Bone marrow (tissue), 2 donors: ENCODE measurements at regions not wholly inside any gene's neighbourhood (a gene's known extent, or its start where the extent isn't known, plus 50 kb on each side); places are given as distances from the start of the nearest gene placed in this dataset.

Source experiments
- DNase-seq, 2 donors: peaks; one replicate each; lab custom pipeline; 2025; lab: John Stamatoyannopoulos, UW

DNA sequence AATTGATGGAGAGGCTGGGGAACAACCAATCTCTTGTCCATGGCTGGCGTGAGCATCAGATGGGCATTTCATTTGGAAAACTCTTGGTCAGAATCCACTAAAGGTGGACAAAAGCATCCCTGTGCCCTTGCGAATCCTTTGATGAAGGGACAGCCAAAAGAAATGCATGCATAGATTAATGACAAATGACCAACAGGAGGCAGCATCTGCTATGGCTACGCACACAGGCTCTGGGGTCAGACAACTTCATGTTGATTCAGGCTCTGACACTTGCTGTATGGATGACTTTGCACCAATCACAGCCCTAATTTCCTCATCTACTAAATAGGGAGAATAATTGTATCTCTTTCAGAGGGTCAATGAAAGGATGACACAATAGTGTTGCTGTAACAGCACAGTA is 117.5 kb downstream of the ASCL4 start:
- peak in 1 of 2 donors; percentile 4 for DNase-seq

DNA sequence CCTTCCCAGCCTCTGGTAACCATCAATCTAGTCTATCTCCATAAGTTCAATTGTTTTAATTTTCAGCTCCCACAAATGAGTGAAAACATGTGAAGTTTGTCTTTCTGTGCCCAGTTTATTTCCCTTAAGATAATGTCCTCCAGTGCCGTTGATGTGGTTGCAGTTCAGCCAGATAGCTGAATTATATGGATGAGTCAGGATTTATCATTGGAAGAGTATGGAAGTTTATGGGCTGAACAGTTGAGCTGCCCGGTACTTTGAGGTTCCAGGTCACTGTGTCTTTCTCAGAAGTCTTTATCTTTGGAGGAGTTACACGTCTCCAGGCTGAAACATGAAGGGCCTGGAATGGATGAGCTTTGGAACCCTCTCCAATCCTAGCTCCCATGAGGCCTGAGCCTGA is 120.1 kb downstream of the ASCL4 start:
- DNase-seq = no peak

DNA sequence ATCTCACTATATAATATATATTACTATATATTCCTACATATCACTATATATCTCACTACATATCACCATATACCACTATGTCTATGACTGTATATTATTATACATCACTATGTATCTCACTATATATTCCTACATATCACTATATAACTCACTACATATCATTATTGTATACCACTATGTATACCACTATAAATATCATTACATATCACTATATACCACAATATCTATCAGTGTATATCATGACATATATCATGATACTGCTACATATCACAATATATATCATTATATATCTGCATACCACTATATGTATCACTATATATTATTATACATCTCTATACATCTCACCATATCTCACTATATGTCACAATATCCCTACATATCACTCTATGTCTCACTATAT is 121.5 kb downstream of the ASCL4 start:
- no peak for DNase-seq

DNA sequence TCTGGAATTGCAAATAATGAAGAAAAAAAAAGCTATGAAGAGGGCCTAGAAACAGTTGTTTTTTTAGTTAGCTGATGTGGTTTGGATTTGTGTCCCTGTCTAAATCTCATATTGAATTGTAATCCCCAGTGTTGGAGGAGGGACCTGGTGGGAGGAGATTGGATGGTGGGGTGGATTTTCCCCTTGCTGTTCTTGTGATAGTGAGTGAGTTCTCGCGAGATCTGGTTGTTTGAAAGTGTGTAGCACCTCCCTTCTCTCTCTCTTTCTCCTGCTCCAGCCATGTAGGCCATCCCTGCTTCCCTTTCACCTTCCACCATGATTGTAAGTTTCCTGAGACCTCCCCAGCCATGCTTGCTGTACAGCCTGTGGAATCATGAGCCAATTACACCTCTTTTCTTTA is 126.1 kb downstream of the ASCL4 start:
- DNase-seq = no peak

DNA sequence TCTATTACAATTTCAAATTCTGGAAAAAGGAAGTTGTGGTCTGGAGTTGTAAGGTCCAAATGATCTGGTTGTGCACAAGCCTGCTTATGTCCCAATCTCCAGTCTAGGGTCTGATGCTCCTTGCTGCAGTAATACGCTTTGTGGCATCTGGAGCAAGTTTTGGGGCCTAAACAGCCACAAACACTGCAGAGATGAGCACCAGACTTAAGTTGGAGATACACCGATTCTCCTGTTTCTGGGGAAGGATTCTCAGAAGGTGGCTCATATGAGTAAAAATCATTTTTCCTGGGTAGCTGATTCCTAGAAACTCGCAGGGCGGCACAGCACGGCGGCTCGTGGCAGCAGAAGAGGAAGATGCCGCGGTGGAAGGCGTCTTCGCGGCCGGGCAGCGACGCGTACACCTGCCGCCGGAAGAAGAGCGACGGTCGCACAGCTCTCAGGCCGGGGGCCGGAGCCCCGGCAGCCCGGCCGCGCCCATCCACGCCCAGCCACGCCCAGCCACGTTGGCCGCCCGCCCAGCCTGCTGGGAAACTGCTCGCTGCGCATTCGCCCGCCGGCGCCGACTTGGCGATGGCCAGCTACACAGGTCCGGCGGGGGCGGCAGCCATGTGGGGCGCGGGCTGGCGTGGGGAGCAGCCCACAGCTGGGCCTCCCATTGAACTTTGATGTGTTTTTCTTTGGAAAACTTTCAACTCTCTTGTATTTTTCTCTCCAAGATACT is 129.0 kb downstream of the ASCL4 start:
- no peak for DNase-seq

DNA sequence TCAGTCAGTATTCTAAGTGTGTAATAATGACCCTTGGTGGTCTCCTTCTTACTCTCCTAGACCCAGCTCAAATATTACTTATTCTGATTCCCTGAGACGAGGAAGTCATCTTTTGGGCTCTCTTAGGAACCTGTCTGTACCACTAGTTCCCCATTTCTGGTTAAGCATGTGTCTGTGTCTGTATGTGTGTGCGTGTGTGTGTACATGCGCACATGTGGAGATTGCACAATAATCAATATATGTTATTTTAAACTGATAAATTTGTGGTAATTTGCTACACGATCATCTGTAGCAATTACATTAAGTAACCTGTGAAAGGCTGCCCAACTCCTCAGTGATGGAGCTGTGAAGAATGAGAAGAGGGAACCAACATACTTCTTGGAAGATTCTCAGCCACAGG is 132.2 kb downstream of the ASCL4 start:
- DNase-seq = no peak

DNA sequence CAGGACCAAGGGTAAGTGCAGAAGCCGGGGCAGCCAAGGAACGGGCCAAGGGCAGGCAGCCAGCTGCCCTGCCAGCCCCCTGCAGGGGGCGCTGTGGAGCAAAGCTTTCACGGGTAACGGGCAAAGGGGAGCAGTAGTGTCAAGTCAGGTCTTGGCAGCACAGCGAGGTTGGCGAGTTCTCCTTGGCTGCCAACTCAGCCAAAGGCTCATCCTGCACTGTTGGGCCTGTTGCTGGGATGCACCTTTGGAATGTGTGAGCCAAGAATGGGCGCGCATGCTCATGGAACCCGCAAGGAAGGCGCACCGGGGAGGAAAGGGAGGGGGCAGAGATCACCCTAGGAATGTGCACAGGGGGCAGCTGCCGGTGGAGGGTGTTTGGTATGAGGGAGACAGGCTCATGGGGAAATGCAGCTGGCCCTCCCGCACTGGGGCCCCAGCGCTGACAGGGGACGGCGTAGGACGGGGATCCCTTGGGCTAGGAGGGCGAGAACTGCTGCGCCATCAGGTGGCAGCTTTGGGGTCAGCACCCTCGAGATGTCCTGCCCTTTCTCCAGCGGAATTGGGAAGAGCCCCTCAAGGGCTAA is 138.0 kb downstream of the ASCL4 start:
- DNase-seq = peak; percentile 16 to 24

DNA sequence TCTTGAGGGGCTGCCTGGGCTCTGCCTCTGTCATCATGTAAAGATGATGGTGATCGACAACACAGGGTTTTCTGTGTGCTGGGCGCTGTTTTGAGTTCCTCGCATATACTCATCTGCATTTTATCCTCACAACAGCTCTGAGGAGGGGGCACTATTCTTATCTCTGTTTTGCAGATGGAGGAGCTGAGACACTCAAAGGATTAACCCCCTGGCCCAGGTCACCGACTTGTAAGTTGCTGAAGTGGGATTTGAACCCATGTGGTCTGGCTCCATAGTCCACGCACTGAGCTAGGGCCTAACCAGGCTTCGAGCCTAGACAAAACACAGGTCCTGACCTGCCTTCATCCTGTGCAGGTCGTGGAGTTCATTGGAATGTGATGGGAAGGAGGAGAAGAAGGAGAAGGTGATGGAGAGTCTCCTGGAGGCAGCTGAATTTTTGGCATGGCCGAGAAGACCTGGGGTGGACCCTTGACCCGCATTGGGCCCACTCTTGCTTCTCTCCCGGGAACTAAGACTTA is 140.0 kb downstream of the ASCL4 start:
- DNase-seq = no peak

DNA sequence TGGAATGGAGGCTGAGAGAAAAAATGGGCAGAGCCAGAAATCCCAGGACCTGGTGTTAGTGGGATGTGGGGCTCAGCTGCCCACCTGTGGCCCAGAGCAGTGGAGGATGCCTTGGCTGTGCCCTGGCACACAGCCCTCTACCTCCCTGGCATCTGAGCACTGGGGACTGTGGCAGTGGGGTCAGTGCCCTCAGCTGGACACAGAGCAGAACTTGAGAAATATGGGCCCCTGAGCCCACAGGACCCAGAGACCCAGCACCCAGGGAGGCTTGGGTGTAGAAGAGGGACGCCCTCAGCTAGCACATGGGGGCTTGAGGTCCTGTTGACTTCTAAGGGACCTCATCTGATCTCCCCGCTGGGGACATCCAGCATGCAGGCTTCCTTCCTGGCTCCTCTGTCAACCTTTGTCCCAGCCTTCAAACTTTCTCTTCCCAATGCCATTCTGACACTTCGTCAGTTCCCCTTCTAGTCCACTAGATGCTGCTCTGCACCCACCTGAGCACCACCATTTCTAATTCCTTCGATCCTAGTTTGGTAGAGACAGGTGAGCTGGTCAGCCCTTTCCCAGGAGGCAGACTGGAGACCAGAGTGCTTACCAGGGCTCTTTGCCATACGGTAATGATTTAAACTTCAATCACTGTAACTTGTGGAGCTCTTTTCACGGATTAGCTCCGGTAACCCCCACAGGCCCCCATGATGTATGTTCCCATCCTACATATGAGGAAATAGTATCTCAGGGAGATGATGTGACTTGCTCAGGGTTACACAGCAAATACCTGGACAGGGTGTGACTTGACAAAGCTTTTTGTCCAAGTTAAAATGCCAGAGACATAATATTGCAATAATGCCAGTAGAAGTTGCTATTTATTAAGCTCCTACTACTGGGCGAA is 143.7 kb downstream of the ASCL4 start:
- DNase-seq = no peak

DNA sequence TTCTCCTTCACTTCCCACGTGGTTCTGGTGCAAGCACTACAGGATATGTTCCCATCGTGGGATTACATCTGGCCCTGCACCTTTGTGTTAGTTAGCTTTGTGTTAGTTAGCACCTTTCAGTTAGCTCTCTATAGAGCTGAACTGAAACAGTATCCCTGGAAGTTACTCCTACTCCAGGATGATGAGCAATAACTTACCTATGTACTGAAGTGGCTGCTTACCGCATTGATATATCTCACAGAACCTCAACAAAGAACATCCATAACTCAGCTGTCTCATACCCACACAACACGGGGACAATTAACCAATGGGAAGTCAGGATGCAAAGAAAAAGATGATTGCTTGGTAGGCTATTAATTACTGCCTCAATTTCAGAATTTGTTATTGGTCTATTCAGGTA is 146.6 kb downstream of the ASCL4 start:
- DNase-seq = no peak

DNA sequence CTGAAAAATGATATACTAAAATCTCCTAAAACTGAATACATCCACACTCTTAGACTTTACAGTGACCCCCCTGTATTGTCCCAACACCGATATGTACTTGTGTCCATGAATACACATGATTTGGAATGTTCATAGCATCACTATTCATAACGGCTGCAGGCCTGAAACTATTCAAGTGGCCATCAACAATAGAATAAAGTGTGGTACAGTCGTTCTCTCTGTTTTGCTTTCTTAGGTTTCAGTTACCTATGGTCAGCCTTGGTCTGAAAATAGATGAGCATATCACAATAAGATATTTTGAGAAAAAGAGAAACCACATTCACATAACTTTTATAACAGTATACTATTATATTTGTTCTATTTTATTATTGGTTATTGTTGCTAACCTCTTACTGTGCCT is 150.6 kb downstream of the ASCL4 start:
- no peak for DNase-seq

DNA sequence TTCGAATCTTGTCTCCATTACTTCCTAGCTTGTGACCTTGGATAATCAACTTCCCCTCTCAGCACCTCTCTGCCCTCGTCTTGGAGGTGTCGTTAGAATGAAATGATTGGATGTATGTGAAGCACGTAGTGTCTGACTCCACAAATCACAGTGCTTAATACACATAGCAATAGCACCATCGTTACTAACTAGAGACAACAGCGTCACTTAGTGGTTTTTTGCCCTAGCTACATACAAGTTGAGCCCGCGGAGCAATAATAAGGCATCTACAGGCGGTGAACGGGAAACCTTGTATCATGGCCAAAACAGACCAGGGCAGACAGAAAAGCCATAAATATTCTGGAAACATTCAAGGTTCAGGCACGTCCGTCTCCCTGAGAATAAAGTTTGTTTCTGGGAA is 154.9 kb downstream of the ASCL4 start:
- DNase-seq = no peak

DNA sequence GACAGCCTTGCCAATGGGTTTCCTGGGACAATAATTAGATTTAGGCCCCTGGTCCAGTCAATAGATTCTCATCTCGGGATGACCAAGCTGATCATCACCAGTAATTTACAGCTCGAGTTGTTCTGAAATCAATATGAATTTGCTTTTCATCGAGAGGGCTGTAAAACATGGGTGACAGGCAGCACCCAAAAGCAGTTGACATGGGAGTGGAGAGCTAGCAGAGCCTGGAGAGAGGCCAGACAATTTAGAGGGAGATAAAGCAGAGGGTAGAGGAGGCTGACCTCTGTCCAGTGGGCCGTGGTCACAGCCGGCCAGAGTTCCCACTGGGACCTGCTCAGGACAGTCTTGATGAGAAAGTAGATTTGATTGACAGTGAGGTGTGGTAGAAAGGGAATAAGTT is 157.3 kb downstream of the ASCL4 start:
- no peak for DNase-seq

DNA sequence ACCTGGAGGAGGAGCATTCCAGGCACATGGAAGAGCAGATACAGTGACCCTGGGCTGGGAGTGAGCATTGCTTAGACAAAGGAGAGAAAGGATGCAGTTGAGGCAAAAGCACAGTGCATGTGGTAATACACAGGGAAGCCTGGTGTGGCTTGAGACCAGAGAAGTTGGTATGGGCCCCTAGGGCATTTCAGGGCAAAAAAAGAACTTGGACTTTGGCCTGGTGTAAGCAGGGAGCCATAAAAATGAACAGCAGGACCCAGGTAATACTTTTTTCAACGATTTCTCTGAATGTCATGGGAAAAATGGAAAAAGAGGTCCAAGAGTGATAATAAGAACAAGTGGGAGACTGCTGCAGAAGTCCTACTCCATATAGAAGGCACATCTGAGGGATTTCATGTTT is 163.9 kb downstream of the ASCL4 start:
- no peak for DNase-seq

DNA sequence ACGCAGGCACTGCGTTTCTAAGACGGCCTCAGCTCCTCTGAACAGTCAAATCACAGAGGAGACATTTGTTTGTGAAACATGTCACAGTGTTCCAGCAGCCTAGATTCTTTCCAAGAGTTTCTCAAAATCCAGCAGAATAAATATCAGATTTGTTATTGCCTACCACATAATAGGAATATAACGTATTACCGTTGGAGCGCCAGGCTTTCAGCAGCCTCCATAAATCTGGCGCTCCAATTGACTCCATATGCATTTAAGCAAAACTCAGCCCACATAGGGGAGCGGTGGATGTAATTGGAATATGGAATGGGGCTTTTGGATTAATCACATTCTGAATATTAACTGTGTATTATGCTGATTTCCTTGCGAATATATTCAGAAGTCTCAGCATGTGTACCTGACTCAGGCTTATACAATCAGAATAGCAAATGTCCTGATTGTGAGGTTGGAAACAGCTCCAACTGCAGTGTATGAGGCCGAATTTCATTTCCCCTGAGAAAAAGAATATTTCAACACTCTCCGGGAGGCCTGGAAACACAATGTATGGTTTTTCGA is 174.0 kb downstream of the ASCL4 start:
- DNase-seq = no peak

DNA sequence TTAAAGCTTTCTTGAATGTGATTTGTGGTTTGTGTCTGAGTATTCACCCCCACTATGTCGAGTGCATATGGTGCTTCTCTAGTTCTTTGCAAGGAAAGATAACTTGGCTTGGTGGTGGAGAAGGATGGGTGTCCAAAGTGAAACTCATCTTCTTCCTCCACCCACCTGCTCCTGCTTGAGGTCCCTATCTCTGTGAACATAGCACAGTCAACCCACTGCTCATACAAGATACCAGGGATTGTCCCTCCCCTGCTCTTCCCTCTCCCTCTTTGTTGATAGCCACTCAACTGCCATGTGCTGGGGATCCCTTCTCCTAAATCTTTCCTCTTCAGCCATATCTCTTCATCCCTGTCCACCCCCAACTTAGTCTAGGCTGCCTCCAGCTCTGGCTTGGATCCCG is 176.5 kb downstream of the ASCL4 start:
- DNase-seq = no peak

DNA sequence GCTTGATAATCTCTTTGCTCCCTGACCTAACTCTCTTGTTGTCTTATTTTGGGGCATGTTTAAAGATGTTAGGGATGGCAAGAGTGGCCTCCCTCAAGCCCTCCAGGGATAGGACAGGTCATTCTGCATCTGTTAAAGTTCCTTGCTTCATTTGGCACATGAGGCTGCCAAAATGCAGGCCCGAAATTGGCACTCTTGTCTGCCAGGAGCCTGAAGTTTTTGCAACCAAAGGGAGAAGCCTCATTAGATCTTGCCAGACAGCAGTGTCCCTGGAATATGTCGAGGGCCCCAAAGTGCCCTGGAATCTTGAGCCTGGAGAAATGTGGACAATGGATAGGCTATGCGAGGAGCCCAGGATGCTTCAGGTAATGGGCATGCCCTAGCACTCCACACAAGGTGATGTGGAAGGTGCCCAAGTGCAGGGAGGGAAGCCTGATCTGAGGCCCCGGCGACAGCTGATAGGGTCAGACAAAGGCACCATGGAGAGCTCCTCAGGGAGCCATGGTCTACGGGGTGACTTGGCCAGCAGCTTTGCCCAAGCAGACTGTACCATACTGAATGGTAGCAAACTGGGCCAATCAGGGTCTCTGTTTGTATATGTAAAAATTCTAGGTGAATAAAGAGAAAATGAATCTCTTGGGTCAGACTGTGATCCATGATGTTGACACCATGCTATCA is 173.0 kb upstream of the WSCD2 start:
- no peak for DNase-seq

DNA sequence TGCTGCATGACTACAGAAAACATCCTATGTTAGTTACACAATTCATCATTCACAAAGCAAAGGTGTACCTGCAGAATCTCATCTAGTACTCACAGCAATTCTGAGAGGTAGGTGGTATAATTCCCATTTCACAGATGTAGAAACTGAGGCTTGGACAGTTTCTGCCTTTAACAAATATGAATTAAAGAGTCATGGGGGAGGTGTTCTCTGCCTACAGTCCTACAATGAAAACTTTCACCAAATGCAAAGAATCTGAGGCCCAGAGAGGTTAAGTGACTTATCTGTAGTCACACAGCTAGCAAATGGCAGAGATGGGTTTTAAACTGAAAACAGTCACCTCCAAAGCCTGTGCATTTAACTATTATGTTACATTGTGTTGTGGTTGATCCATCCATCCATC is 171.6 kb upstream of the WSCD2 start:
- no peak for DNase-seq

DNA sequence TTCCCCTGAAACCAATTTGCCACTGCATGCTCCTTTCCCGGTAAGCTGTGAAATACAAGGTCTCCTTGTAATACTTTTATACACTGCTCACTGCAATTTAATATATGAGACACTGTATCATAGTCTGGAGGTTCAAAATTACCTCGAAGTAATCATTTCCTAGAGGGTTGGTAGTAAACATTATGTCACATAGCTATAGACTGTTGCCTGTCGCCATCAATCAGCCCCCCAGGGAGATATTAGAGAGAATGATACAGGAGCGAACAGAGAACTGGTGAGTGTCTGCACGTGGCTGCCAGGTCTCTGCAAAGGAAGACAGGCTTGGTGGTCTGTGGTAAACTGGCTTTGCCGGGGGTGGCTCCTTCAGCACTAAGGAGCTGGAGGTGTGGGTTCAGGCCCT is 165.5 kb upstream of the WSCD2 start:
- DNase-seq = no peak

DNA sequence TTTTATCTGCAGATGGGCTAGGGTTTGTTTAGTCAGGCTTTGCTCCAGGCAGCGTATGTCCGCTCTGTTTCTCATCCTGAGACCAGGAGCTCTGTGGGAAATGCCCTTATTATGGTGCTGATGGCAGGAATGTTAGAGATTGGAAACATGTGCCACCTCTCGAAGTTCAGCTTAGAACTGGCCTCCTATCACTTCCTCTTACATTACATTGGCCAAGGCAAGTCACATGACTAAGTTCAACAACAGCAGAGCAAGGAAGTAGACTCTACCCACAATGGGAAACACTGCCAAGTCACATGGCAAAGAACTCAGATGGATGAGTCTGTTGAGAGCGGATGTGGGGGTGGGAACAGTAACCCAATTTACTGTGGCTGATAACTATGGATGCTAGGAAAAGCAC is 161.9 kb upstream of the WSCD2 start:
- no peak for DNase-seq

DNA sequence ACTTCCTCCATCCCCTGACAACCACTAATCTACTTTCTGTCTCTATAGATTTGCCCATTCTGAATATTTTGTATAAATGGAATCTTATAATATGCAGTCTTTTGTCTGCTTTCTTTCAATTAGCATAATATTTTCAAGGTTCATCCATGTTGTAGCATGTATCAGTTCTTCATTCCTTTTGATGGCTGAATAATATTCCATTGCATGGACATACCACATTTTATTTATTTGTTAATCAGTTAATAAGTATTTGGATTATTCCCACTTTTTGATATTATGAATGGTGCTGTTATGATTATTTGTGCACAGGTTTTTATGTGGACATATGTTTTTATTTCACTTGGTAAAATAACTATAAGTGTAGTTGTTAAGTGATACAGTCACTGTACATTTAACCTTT is 155.1 kb upstream of the WSCD2 start:
- DNase-seq = no peak

DNA sequence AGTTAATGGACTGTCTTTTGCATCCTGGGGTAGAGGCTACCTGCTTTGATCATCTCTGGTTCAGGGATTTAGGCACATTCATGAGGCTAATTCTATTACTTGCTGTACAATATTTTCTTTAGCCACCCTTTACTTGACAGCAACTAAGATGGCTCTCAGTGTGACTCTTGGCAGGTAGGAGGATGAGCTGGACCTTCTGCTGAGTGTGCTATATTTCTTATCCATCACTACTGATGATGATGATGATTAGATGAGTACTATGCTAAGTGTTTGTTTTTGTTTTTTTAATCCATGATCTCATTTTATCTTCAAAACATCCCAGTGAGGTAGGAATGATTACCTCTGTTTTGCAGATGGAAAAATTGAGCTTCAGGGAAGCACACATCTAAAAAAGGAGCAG is 152.8 kb upstream of the WSCD2 start:
- DNase-seq = no peak
